ENCODE measurements at regions not wholly inside any gene's neighbourhood (a gene's known extent, or its start where the extent isn't known, plus 50 kb on each side); places are given as distances from the start of the nearest gene placed in this dataset.

DNA sequence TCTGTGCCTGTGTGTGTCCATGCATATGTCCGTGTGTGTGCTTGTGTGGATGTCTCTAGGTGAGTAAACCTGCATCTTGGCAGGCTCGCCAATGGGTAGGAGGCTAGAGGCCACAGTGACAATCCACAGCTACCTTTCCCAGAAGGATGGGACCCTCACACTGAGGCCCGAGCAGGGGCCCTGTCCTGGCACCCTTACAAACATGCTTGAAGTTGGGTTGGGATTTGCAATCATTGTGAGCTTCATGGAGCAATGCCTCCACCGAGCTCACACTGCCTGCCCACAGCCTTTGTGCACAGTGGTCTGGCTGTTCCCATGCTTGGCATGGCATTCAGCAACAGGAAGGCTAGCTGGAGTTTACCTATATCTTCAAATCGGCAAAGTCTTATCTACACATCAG is 311.1 kb upstream of the IRX1 start:
- Histone ChIP-seq H3K36me3 (no peaks in the 10 kb centered on the region), H3K27me3 (replicated peaks; ENCODE audit: insufficient read depth) (no peaks in the 10 kb centered on the region), H3K4me1 (ENCODE audit: control insufficient read depth in 1 of 2, low read depth in 2 of 2) (no peaks in the 10 kb centered on the region), H3K27ac (no peak overlapping the region), H3K4me3 (no peak overlapping the region), H3K9me3 (no peaks in the 10 kb centered on the region)
- no peak for DNase-seq (ENCODE audit: low spot score)
- ATAC-seq (ENCODE audit: insufficient number of reproducible peaks, low FRiP score, low read depth) = no peak
- TF ChIP-seq, protein P1, sequence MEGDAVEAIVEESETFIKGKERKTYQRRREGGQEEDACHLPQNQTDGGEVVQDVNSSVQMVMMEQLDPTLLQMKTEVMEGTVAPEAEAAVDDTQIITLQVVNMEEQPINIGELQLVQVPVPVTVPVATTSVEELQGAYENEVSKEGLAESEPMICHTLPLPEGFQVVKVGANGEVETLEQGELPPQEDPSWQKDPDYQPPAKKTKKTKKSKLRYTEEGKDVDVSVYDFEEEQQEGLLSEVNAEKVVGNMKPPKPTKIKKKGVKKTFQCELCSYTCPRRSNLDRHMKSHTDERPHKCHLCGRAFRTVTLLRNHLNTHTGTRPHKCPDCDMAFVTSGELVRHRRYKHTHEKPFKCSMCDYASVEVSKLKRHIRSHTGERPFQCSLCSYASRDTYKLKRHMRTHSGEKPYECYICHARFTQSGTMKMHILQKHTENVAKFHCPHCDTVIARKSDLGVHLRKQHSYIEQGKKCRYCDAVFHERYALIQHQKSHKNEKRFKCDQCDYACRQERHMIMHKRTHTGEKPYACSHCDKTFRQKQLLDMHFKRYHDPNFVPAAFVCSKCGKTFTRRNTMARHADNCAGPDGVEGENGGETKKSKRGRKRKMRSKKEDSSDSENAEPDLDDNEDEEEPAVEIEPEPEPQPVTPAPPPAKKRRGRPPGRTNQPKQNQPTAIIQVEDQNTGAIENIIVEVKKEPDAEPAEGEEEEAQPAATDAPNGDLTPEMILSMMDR (IDR thresholded peaks at IDR 0.05) = no peak

DNA sequence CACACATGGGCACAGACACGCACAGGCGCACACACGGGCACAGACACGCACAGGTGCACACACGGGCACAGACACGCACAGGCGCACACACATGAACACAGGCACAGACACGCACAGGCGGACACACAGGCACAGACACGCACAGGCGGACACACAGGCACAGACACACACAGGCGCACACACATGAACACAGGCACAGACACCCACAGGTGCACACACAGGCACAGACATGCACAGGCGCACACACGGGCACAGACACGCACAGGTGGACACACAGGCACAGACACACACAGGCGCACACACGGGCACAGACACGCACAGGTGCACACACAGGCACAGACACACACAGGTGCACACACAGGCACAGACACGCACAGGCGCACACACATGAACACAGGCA is 312.8 kb upstream of the IRX1 start:
- no peak overlapping the region for H3K27ac ChIP-seq
- ATAC-seq (ENCODE audit: insufficient number of reproducible peaks, low FRiP score, low read depth) (no peak), DNase-seq (ENCODE audit: low spot score) (no peak)
- TF ChIP-seq, protein P1 (IDR thresholded peaks at IDR 0.05) = no peak
- H3K9me3 ChIP-seq = no peaks in the 10 kb centered on the region
- H3K36me3 ChIP-seq = no peaks in the 10 kb centered on the region
- no peaks in the 10 kb centered on the region for H3K4me1 ChIP-seq (ENCODE audit: control insufficient read depth in 1 of 2, low read depth in 2 of 2)
- H3K4me3 ChIP-seq = no peak overlapping the region
- H3K27me3 ChIP-seq (replicated peaks; ENCODE audit: insufficient read depth) = no peaks in the 10 kb centered on the region

DNA sequence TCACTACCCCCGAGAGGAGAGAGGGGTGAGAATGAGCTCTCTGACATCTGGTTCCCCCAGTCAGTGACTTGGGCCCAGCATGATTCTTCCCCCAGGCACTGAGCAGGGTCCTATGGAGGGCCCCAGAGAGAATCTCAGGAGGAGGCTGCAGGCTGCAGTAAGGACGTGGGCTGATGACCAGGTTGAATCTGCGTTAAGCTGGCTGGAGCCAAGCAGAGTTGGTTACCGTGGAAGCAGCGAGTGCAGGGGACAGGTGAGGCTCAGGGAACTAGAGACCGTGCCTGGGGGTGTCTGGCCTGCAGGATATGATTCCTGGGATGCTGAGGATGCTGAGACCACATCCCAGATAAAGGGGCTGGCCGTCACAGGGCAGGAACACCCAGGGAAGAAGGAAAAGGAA is 314.3 kb upstream of the IRX1 start:
- DNase-seq (ENCODE audit: low spot score) = no peak
- ATAC-seq (ENCODE audit: insufficient number of reproducible peaks, low FRiP score, low read depth) = no peak

DNA sequence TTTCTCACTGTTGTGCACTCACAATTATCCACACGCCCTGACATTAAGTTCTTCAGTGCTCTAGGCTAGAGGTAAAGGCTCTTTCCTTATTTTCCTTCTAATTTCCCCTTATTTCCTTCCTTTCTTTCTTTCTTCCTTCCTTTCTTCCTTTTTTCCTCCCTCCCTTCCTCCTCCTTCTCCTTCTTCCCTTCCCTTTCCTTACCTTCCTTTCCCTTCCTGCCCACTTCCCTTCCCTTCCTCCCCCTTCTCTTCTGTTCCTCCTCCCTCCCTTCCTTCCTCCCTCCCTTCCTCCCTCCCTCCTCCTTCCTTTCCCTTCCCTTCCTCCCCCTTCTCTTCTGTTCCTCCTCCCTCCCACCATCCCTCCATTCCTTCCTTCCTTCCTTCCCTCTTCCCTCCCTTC is 317.0 kb upstream of the IRX1 start:
- Histone ChIP-seq H3K9me3 (no peaks in the 10 kb centered on the region), H3K27ac (no peak overlapping the region), H3K36me3 (no peaks in the 10 kb centered on the region), H3K4me3 (no peak overlapping the region), H3K4me1 (ENCODE audit: control insufficient read depth in 1 of 2, low read depth in 2 of 2) (no peaks in the 10 kb centered on the region), H3K27me3 (replicated peaks; ENCODE audit: insufficient read depth) (no peaks in the 10 kb centered on the region)
- DNase-seq (ENCODE audit: low spot score) = no peak
- no peak for ATAC-seq (ENCODE audit: insufficient number of reproducible peaks, low FRiP score, low read depth)
- TF ChIP-seq, protein P1 (IDR thresholded peaks at IDR 0.05) = no peak

More for the DNA sequence above, 314.3 kb upstream of the IRX1 start:
- H3K4me1 ChIP-seq (ENCODE audit: control insufficient read depth in 1 of 2, low read depth in 2 of 2) = no peaks in the 10 kb centered on the region
- H3K27ac ChIP-seq = no peak overlapping the region
- TF ChIP-seq, protein P1 (IDR thresholded peaks at IDR 0.05) = no peak
- H3K36me3 ChIP-seq = no peaks in the 10 kb centered on the region
- H3K27me3 ChIP-seq (replicated peaks; ENCODE audit: insufficient read depth) = no peaks in the 10 kb centered on the region
- no peak overlapping the region for H3K4me3 ChIP-seq
- H3K9me3 ChIP-seq = no peaks in the 10 kb centered on the region

DNA sequence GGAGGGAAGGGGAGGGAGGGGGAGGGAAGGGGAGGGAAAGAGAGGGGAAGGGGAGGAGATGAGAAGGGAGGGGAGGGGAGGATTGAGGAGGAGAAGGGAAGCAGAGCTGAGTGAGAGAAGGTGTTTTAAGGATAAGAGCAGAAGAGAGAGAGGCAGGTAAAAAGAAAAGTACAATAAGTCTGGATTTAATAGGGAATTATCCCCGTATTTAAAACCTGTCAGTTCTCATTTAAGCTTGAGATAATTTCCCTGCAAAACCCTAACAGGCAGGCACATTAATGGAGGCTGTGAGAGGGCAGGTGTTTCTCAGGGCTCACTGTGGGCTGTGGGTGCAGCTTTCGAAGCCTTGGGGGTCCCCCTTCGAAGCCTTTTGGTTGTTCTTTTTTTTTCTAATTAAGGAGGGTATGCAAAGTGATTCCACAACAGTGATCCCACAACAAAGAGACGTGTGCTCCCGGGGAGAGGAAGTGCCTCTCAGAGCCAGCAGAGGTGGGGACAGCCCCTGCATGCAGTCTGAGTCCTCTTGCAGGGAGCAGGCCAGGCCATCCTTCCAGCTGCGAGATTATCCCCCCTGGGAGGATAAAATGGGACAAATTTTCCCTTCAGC is 317.9 kb upstream of the IRX1 start:
- ATAC-seq (ENCODE audit: insufficient number of reproducible peaks, low FRiP score, low read depth) (no peak), DNase-seq (ENCODE audit: low spot score) (no peak)
- Histone ChIP-seq H3K4me1 (ENCODE audit: control insufficient read depth in 1 of 2, low read depth in 2 of 2) (no peaks in the 10 kb centered on the region), H3K4me3 (no peak overlapping the region), H3K27ac (no peak overlapping the region), H3K27me3 (replicated peaks; ENCODE audit: insufficient read depth) (no peaks in the 10 kb centered on the region), H3K9me3 (no peaks in the 10 kb centered on the region), H3K36me3 (no peaks in the 10 kb centered on the region)
- TF ChIP-seq, protein P1 (IDR thresholded peaks at IDR 0.05) = no peak
